GM12865 (cell line): ENCODE measurements at regions not wholly inside any gene's neighbourhood (a gene's known extent, or its start where the extent isn't known, plus 50 kb on each side); places are given as distances from the start of the nearest gene placed in this dataset.
A peak's percentile ranks its signal among the peaks of the same experiment; 100 is the strongest.

Experiments used
- DNase-seq: peaks from one replicate; pipeline ENCODE4 v3.0.0; 2010; ENCODE audit warnings: low read depth
- H3K4me3 ChIP-seq: 2 replicates; pipeline ENCODE4 v1.5.1; 2011; ENCODE audit warnings: mild to moderate bottlenecking, low read depth, low read length, control low read depth
- CTCF ChIP-seq: IDR thresholded peaks from 2 replicates; pipeline ENCODE4 v1.5.1; 2011; ENCODE audit warnings: low read length, control low read depth, low read depth, inconsistent platforms; ENCODE audit not compliant: insufficient read depth; ENCODE audit errors: missing control alignments

GRCh38 chr5:163692091-163692490 is 186.7 kb downstream of the MAT2B start:
- H3K4me3 ChIP-seq = no peak overlapping the region
- DNase-seq = no peak
- no peak for TF ChIP-seq CTCF

DNA sequence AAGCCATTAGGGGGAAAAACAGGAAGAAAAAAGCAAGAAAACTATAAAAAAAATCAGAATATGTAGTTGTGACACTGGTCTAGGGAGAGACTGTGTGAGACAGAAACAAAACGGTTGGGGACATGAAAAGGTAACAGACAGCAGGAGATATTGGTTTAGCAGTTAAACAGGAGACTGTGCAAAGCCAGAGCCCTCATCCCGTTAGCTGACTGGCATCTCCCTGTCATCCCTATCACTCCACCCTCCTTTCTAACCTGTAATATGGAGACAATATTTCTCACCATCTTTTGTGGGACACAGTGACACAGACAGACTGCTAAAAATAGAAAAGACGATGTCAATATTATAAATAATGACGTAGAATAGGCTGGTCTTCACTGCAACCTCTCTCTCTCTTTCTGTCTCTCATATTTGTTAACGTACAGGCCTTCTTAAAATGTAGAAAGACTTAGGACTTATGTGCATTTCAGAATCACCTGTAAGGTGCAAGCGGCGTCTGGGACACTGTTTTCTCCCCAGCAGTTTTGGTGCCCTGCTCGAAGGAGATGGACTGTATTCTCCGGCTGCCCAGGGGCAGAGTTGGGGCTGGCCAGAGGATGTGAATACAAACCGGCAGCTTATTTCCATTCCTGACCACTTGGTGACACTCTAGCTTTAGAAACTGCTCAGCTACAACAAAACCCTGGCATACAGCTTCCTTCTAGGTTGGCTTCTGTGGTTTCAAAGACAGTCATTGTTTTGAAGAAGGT is 190.6 kb downstream of the MAT2B start:
- peak; percentile 67 for DNase-seq
- H3K4me3 ChIP-seq = no peak overlapping the region
- TF ChIP-seq CTCF = peak; percentile 68

- no peak for TF ChIP-seq CTCF
- no peak for DNase-seq
- no peak overlapping the region for H3K4me3 ChIP-seq
These were observed 191.1 kb downstream of the MAT2B start for GRCh38 chr5:163696579-163696887.

- no peak overlapping the region for H3K4me3 ChIP-seq
- no peak for TF ChIP-seq CTCF
- no peak for DNase-seq
These were observed 200.8 kb downstream of the MAT2B start for GRCh38 chr5:163706053-163706771.

GRCh38 chr5:163712011-163712410 is 206.6 kb downstream of the MAT2B start:
- no peak overlapping the region for H3K4me3 ChIP-seq
- no peak for DNase-seq
- TF ChIP-seq CTCF = no peak

DNA sequence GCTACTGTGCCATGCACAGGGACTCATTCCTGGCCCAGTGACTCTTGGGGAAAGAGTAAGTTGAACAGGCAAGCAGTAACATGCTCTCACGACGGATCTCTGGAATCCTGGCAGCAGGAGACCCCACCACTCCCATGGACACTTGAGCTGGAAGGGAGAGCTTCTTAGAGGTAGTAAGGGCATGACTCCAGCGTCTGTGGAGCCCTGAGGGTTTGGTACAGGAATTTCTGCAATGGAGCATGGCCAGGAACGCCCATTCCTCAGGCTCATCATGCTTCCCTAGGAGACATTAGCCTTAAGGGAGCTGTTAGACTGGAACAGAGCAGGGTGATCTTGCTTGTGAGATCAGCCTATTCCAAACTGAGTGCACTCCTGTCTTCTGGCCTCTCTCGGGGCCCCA is 212.9 kb downstream of the MAT2B start:
- DNase-seq = no peak
- TF ChIP-seq CTCF = no peak
- H3K4me3 ChIP-seq = no peak overlapping the region
